ENCODE measurements at regions not wholly inside any gene's neighbourhood (a gene's known extent, or its start where the extent isn't known, plus 50 kb on each side); places are given as distances from the start of the nearest gene placed in this dataset.
A peak's percentile ranks its signal among the peaks of the same experiment; 100 is the strongest.

- no peaks in the 10 kb centered on the region for H3K27me3 ChIP-seq (ENCODE audit: control insufficient read depth in 1 of 2, insufficient read depth in 1 of 2, low read length in 2 of 2)
- H3K27ac ChIP-seq (ENCODE audit: low read length, poor library complexity, severe bottlenecking): peak overlapping the region; percentile 24
- H2BK12ac ChIP-seq (ENCODE audit: low read length in 2 of 2): no peak overlapping the region
- H3K4ac ChIP-seq (ENCODE audit: low read depth in 1 of 2, low read length in 2 of 2): no peak overlapping the region
- no peak overlapping the region for H4K91ac ChIP-seq (ENCODE audit: low read length)
- no peak overlapping the region for H2AFZ ChIP-seq (ENCODE audit: low read depth, low read length)
- no peak overlapping the region for H3K4me2 ChIP-seq (ENCODE audit: low read length, poor library complexity, severe bottlenecking)
- H3K36me3 ChIP-seq (ENCODE audit: control insufficient read depth in 1 of 2, insufficient read depth in 2 of 2, low read depth in 1 of 2, low read length in 2 of 2): no peaks in the 10 kb centered on the region
- H3K4me3 ChIP-seq (ENCODE audit: insufficient read depth in 1 of 2, low read depth in 1 of 2, low read length in 2 of 2): no peak overlapping the region
- no peaks in the 10 kb centered on the region for H3K79me1 ChIP-seq (replicated peaks; ENCODE audit: low read length, poor library complexity, severe bottlenecking)
- no peaks in the 10 kb centered on the region for H3K9me3 ChIP-seq (ENCODE audit: control insufficient read depth, low read length)
- WGBS: 95% methylated on average over 6 of the region's 7 CpGs
- no peak overlapping the region for H3K18ac ChIP-seq (ENCODE audit: low read depth in 1 of 2, low read length in 2 of 2)
- H3K14ac ChIP-seq (ENCODE audit: low read length in 2 of 2): no peak overlapping the region
- H2AK5ac ChIP-seq (ENCODE audit: low read length, severe bottlenecking): no peak overlapping the region
- peak overlapping the region; percentile 81 for H3K9ac ChIP-seq (ENCODE audit: low read length)
- H2BK5ac ChIP-seq (ENCODE audit: low read depth, low read length, poor library complexity, severe bottlenecking): no peak overlapping the region
- no peak overlapping the region for H4K8ac ChIP-seq (ENCODE audit: low read length)
- DNase-seq: no peak
- H3K23ac ChIP-seq (ENCODE audit: low read length in 2 of 2): no peak overlapping the region
- H2BK120ac ChIP-seq (ENCODE audit: low read depth, low read length): no peak overlapping the region
- peaks cover 2% of the 10 kb centered on the region for H3K4me1 ChIP-seq (ENCODE audit: control insufficient read depth, insufficient read depth, low read depth, low read length)
- no peak overlapping the region for H2BK15ac ChIP-seq (ENCODE audit: low read depth, poor library complexity, severe bottlenecking)
Measured at GRCh38 chr3:18135060-18135814, 289.9 kb downstream of the SATB1 start.

GRCh38 chr3:18134386-18135059 is 290.6 kb downstream of the SATB1 start:
- Histone ChIP-seq H2BK120ac (ENCODE audit: low read depth, low read length) (no peak overlapping the region), H3K79me1 (replicated peaks; ENCODE audit: low read length, poor library complexity, severe bottlenecking) (no peaks in the 10 kb centered on the region), H3K36me3 (ENCODE audit: control insufficient read depth in 1 of 2, insufficient read depth in 2 of 2, low read depth in 1 of 2, low read length in 2 of 2) (no peaks in the 10 kb centered on the region), H2BK15ac (ENCODE audit: low read depth, poor library complexity, severe bottlenecking) (no peak overlapping the region), H4K91ac (ENCODE audit: low read length) (no peak overlapping the region), H3K4me2 (ENCODE audit: low read length, poor library complexity, severe bottlenecking) (no peak overlapping the region), H3K9ac (ENCODE audit: low read length) (peak overlapping the region; percentile 81), H3K4me3 (ENCODE audit: insufficient read depth in 1 of 2, low read depth in 1 of 2, low read length in 2 of 2) (no peak overlapping the region), H3K4me1 (ENCODE audit: control insufficient read depth, insufficient read depth, low read depth, low read length) (peaks cover 2% of the 10 kb centered on the region), H2AFZ (ENCODE audit: low read depth, low read length) (no peak overlapping the region), H2BK5ac (ENCODE audit: low read depth, low read length, poor library complexity, severe bottlenecking) (no peak overlapping the region), H2BK12ac (ENCODE audit: low read length in 2 of 2) (no peak overlapping the region), H3K18ac (ENCODE audit: low read depth in 1 of 2, low read length in 2 of 2) (no peak overlapping the region), H3K23ac (ENCODE audit: low read length in 2 of 2) (no peak overlapping the region), H3K14ac (ENCODE audit: low read length in 2 of 2) (no peak overlapping the region), H3K27me3 (ENCODE audit: control insufficient read depth in 1 of 2, insufficient read depth in 1 of 2, low read length in 2 of 2) (no peaks in the 10 kb centered on the region), H3K9me3 (ENCODE audit: control insufficient read depth, low read length) (no peaks in the 10 kb centered on the region), H2AK5ac (ENCODE audit: low read length, severe bottlenecking) (no peak overlapping the region), H4K8ac (ENCODE audit: low read length) (no peak overlapping the region), H3K27ac (ENCODE audit: low read length, poor library complexity, severe bottlenecking) (peak overlapping the region; percentile 24), H3K4ac (ENCODE audit: low read depth in 1 of 2, low read length in 2 of 2) (no peak overlapping the region)
- 89% methylated on average over 2 of the region's 2 CpGs for WGBS
- DNase-seq: peak; percentile 11

- H4K91ac ChIP-seq (ENCODE audit: low read length): no peak overlapping the region
- H2BK15ac ChIP-seq (ENCODE audit: low read depth, poor library complexity, severe bottlenecking): no peak overlapping the region
- DNase-seq: no peak
- no peak overlapping the region for H2BK120ac ChIP-seq (ENCODE audit: low read depth, low read length)
- no peaks in the 10 kb centered on the region for H3K79me1 ChIP-seq (replicated peaks; ENCODE audit: low read length, poor library complexity, severe bottlenecking)
- H3K9me3 ChIP-seq (ENCODE audit: control insufficient read depth, low read length): no peaks in the 10 kb centered on the region
- no peak overlapping the region for H2AFZ ChIP-seq (ENCODE audit: low read depth, low read length)
- H3K14ac ChIP-seq (ENCODE audit: low read length in 2 of 2): no peak overlapping the region
- no peak overlapping the region for H3K23ac ChIP-seq (ENCODE audit: low read length in 2 of 2)
- H2BK5ac ChIP-seq (ENCODE audit: low read depth, low read length, poor library complexity, severe bottlenecking): no peak overlapping the region
- H3K27ac ChIP-seq (ENCODE audit: low read length, poor library complexity, severe bottlenecking): no peak overlapping the region
- no peak overlapping the region for H2AK5ac ChIP-seq (ENCODE audit: low read length, severe bottlenecking)
- no peak overlapping the region for H3K18ac ChIP-seq (ENCODE audit: low read depth in 1 of 2, low read length in 2 of 2)
- H3K9ac ChIP-seq (ENCODE audit: low read length): no peak overlapping the region
- no peak overlapping the region for H3K4me3 ChIP-seq (ENCODE audit: insufficient read depth in 1 of 2, low read depth in 1 of 2, low read length in 2 of 2)
- no peak overlapping the region for H3K4me2 ChIP-seq (ENCODE audit: low read length, poor library complexity, severe bottlenecking)
- no peak overlapping the region for H4K8ac ChIP-seq (ENCODE audit: low read length)
- H3K4me1 ChIP-seq (ENCODE audit: control insufficient read depth, insufficient read depth, low read depth, low read length): peaks cover 2% of the 10 kb centered on the region
- no peaks in the 10 kb centered on the region for H3K27me3 ChIP-seq (ENCODE audit: control insufficient read depth in 1 of 2, insufficient read depth in 1 of 2, low read length in 2 of 2)
- H3K36me3 ChIP-seq (ENCODE audit: control insufficient read depth in 1 of 2, insufficient read depth in 2 of 2, low read depth in 1 of 2, low read length in 2 of 2): no peaks in the 10 kb centered on the region
- H2BK12ac ChIP-seq (ENCODE audit: low read length in 2 of 2): no peak overlapping the region
- no peak overlapping the region for H3K4ac ChIP-seq (ENCODE audit: low read depth in 1 of 2, low read length in 2 of 2)
Measured at GRCh38 chr3:18132991-18133390, 292.1 kb downstream of the SATB1 start.

GRCh38 chr3:18127859-18128681 is 297.1 kb downstream of the SATB1 start:
- no peak overlapping the region for H3K23ac ChIP-seq (ENCODE audit: low read length in 2 of 2)
- no peak overlapping the region for H2AFZ ChIP-seq (ENCODE audit: low read depth, low read length)
- H4K91ac ChIP-seq (ENCODE audit: low read length): no peak overlapping the region
- no peak overlapping the region for H3K14ac ChIP-seq (ENCODE audit: low read length in 2 of 2)
- no peak overlapping the region for H3K4me3 ChIP-seq (ENCODE audit: insufficient read depth in 1 of 2, low read depth in 1 of 2, low read length in 2 of 2)
- no peak overlapping the region for H2BK120ac ChIP-seq (ENCODE audit: low read depth, low read length)
- H3K79me1 ChIP-seq (replicated peaks; ENCODE audit: low read length, poor library complexity, severe bottlenecking): no peaks in the 10 kb centered on the region
- H4K8ac ChIP-seq (ENCODE audit: low read length): no peak overlapping the region
- no peak overlapping the region for H3K27ac ChIP-seq (ENCODE audit: low read length, poor library complexity, severe bottlenecking)
- H2BK15ac ChIP-seq (ENCODE audit: low read depth, poor library complexity, severe bottlenecking): no peak overlapping the region
- WGBS: 96% methylated on average over 7 of the region's 11 CpGs
- H3K18ac ChIP-seq (ENCODE audit: low read depth in 1 of 2, low read length in 2 of 2): no peak overlapping the region
- H2BK12ac ChIP-seq (ENCODE audit: low read length in 2 of 2): no peak overlapping the region
- H3K36me3 ChIP-seq (ENCODE audit: control insufficient read depth in 1 of 2, insufficient read depth in 2 of 2, low read depth in 1 of 2, low read length in 2 of 2): no peaks in the 10 kb centered on the region
- no peak overlapping the region for H3K4me2 ChIP-seq (ENCODE audit: low read length, poor library complexity, severe bottlenecking)
- H3K9ac ChIP-seq (ENCODE audit: low read length): no peak overlapping the region
- no peak overlapping the region for H2BK5ac ChIP-seq (ENCODE audit: low read depth, low read length, poor library complexity, severe bottlenecking)
- no peak overlapping the region for H2AK5ac ChIP-seq (ENCODE audit: low read length, severe bottlenecking)
- H3K4me1 ChIP-seq (ENCODE audit: control insufficient read depth, insufficient read depth, low read depth, low read length): no peaks in the 10 kb centered on the region
- no peak overlapping the region for H3K4ac ChIP-seq (ENCODE audit: low read depth in 1 of 2, low read length in 2 of 2)
- H3K9me3 ChIP-seq (ENCODE audit: control insufficient read depth, low read length): no peaks in the 10 kb centered on the region
- no peak for DNase-seq
- H3K27me3 ChIP-seq (ENCODE audit: control insufficient read depth in 1 of 2, insufficient read depth in 1 of 2, low read length in 2 of 2): no peaks in the 10 kb centered on the region

Data from mesenchymal stem cell (in vitro differentiated cells and primary cell).